ENCODE measurements at regions not wholly inside any gene's neighbourhood (a gene's known extent, or its start where the extent isn't known, plus 50 kb on each side); places are given as distances from the start of the nearest gene placed in this dataset.

GRCh38 chr18:1488957-1489356 lies 584.3 kb downstream of the ADCYAP1 start:
- TF ChIP-seq, protein P1, sequence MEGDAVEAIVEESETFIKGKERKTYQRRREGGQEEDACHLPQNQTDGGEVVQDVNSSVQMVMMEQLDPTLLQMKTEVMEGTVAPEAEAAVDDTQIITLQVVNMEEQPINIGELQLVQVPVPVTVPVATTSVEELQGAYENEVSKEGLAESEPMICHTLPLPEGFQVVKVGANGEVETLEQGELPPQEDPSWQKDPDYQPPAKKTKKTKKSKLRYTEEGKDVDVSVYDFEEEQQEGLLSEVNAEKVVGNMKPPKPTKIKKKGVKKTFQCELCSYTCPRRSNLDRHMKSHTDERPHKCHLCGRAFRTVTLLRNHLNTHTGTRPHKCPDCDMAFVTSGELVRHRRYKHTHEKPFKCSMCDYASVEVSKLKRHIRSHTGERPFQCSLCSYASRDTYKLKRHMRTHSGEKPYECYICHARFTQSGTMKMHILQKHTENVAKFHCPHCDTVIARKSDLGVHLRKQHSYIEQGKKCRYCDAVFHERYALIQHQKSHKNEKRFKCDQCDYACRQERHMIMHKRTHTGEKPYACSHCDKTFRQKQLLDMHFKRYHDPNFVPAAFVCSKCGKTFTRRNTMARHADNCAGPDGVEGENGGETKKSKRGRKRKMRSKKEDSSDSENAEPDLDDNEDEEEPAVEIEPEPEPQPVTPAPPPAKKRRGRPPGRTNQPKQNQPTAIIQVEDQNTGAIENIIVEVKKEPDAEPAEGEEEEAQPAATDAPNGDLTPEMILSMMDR (IDR thresholded peaks at IDR 0.05): no peak
- no peak for TF ChIP-seq ZFX (IDR thresholded peaks at IDR 0.05; ENCODE audit: borderline replicate concordance)

Data from 22Rv1 (cell line).